GM18907 (cell line): ENCODE measurements at regions not wholly inside any gene's neighbourhood (a gene's known extent, or its start where the extent isn't known, plus 50 kb on each side); places are given as distances from the start of the nearest gene placed in this dataset.
A peak's percentile ranks its signal among the peaks of the same experiment; 100 is the strongest.
"Not testable (repeated sequence)": the region's sequence is repeated elsewhere in the genome, so short reads cannot be mapped to it uniquely, and the experiment has no call there.

Experiments
- ATAC-seq: cut with Tn5 transposase; IDR thresholded peaks from one replicate; pipeline ENCODE4 v1.9.1; 2021; ENCODE audit warnings: mild to moderate bottlenecking, moderate library complexity; ENCODE audit not compliant: unreplicated experiment

DNA sequence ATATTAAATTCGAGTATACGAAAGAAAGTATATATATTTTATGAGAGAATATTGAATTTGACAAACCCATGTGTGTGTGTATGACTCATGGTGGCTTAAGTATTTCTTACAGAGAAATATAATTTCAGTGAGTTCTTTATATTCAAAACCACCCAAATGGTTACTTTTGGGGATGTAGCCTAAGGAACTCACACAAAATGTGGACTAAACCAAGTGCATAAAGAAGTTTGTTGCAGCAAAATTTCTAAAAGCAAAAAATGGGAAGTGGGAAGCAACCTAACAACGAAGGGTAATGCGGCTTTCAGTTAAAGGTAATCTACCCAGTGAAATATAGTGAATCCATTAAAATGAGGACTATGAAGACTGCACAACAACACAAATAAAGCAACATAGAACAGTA lies 277.1 kb downstream of the EDEM1 start:
- no peak for ATAC-seq

GRCh38 chr3:5465183-5465582 lies 277.7 kb downstream of the EDEM1 start:
- no peak for ATAC-seq

DNA sequence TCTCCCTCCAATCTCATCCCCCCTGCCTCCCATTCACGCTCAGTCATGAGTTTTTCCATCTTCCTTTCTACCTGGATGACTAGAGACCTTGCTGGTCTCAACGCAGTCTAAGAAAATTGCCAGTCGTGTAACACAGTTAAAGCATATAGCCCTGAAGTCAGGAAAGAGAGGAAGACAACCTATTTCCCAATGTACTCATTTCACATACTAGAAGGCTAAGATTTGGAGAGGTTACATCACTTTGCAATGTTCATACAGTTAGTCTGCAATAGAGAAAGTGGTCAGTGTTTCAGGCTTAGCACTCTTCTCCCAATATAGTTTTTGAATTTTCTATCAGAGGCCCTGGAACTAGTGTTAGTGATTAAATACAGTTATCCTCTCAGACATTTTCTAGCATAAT lies 278.6 kb downstream of the EDEM1 start:
- no peak for ATAC-seq

- ATAC-seq: no peak
These were observed 279.2 kb downstream of the EDEM1 start for GRCh38 chr3:5466717-5467116.

- peak; percentile 64 for ATAC-seq
These were observed 286.0 kb downstream of the EDEM1 start for GRCh38 chr3:5473471-5473870.

- no peak for ATAC-seq
These were observed 288.9 kb downstream of the EDEM1 start for GRCh38 chr3:5476403-5476802.

GRCh38 chr3:5479229-5479799 lies 291.8 kb downstream of the EDEM1 start:
- no peak for ATAC-seq

- no peak for ATAC-seq
These were observed 292.7 kb downstream of the EDEM1 start for GRCh38 chr3:5480190-5480589.

- ATAC-seq: no peak
These were observed 297.9 kb downstream of the EDEM1 start for GRCh38 chr3:5485427-5485826.

- no peak for ATAC-seq
These were observed 301.3 kb downstream of the EDEM1 start for GRCh38 chr3:5488771-5489170.

DNA sequence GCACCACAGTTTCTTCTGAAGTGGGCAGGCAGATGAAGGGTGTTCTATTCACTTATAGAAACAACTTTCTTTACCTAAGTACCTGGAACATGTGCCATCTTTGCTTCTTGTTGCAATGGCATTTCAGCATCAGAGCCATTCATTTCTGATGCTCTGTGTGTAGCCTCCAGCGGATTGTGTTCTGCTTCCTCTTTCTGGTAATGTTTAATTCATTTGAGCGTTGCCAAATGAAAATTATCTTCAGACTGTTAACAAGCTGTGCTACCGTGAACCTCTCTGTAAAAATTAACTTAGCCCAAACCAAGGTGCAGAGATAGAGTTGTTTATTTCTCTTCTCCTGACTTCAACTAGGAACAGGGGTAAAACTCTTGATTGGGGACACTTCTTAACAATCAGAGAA lies 302.0 kb downstream of the EDEM1 start:
- peak; percentile 96 for ATAC-seq

- no peak for ATAC-seq
These were observed 307.5 kb downstream of the EDEM1 start for GRCh38 chr3:5494905-5495519.

DNA sequence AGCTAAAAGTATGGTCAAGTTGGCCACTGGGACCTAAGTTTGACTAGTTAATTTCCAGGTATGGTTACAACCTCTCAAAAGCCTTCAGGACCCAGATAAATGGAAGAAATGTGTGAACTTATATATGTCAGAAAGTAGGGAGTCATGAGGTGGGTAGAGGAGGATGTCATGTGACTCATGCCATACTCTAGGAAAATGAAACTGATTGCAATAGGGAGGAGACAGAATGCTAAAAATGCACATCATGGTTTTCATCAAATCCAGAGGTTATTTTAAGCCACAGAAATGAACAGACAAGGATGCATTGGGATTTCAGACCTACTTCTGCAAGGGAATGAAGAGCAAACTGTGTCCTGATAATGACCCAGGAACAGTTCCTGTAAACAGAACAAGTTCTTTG lies 310.0 kb downstream of the EDEM1 start:
- ATAC-seq: no peak

DNA sequence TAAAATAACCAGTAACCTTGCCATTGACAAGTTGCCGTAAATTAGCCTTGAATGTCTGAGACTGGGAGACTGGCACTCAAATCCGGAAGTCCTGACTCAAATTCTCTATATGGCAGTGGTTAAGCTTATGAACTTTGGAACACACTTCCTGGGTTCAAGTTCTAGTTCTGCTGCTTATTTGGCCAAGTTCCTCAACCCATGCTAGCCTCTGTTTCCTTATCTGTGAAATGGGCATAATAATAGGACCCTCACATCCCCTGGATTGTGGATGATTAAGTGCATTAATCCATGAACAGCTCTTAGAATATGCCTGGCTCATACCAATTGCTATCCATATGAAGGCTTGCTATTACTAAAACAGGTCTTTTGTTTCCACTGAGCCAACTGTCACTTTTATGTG lies 311.5 kb downstream of the EDEM1 start:
- ATAC-seq: peak; percentile 42

DNA sequence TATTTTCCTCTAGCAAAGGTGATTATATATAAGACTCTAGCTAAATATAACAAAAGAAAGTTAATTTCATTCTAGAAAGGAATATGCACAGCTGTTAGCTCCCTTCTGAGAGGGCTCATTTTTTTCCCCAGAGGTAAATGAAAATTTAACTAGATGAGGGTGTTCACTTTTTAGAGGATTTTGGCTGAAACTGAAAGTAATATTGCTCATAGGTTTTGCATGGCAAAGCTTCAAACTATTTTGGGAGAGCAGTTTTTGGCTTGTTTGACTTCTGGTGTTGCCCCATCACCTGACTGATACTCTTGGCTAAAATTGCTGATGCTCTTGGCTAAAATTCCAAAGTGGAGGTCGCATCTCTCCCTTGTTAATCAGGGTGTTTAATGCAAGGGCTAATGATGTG lies 311.9 kb downstream of the EDEM1 start:
- ATAC-seq: peak; percentile 94

DNA sequence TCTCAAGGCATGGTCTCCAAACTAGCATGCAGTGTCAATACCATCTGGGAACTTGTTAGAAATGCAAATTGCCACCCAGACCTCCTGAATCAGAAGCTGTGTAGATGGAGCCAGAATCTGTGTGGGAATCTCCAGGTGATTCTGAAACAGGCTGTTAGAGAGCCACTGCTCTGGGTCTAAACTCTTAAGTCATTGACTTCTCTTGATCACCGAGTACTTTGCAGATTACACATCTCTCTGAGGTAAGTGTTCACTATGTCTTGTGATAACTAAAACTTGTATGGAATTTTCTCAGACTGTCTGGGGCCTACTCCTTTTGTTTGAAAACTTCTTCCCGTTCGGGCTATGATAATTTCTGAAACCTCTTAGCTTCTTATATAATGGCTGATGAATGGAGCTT lies 315.6 kb downstream of the EDEM1 start:
- no peak for ATAC-seq

DNA sequence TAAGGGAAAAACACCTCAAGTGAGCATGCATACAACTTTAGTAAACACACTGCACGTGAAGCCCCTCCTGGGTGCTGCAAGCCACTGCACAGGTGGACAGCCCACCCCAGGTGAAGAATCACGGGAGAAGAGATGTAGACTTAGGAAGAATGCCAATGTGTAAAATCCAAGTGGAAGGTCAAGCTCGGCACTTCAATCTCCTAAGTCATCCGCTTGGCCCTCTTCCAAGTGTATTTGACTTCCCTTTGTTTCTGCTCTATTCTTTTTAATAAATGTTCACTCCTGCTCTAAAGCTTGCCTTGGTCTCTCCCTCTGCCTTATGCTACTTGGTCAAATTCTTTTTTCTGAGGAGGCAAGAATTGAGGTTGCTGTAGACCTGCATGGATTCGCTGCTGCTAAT lies 316.6 kb downstream of the EDEM1 start:
- ATAC-seq: no peak

DNA sequence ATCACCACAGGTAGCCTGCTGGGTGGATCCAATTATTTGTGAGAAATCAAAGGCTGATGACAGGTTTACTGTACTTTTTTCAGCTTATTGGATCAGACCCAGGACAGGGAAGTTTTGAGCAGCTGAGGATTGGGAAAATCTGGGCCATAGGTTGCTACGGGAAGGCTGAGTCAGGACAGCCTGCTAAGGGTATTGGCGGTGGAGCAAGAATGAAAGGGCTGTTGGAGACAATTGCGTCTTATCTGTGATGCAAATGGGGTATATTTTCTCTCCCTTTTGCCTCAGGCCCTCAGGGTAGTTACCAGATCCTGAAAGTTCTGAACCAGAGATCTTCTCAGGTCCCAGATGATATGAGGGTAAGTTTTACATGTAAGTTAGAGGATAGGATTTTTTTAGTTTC lies 317.7 kb downstream of the EDEM1 start:
- no peak for ATAC-seq

GRCh38 chr3:5505997-5506396 lies 318.5 kb downstream of the EDEM1 start:
- no peak for ATAC-seq

DNA sequence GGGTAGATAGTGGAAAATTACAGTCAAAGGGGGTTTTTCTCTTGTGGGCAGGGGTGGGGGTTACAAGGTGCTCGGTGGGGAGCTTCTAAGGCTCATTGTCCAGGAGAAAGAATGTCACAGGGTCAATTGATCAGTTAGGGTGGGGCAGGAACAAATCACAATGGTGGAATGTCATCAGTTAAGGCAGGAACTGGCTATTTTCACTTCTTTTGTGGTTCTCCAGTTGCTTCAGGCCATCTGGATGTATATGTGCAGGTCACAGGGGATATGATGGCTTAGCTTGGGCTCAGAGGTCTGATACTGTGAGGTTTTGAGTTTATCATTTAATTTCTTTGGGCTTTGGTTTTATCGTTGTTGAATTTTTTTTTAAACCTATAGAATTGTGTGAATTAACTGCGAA lies 321.4 kb downstream of the EDEM1 start:
- ATAC-seq: not testable (repeated sequence)

GRCh38 chr3:5510300-5510699 lies 322.8 kb downstream of the EDEM1 start:
- ATAC-seq: no peak

DNA sequence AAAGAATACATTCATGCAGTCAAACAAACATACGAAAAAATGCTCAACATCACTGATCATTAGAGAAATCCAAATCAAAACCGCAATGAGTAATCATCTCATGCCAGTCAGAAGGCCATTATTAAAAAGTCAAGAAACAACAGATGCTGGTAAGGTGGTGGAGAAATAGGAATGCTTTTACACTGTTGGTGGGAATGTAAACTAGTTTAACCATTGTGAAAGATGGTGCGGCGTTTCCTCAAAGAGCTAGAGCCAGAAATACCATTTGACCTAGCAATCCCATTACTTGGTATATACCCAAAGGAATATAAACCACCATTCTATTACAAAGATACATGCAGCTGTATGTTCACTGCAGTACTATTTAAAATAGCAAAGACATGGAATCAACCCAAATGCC lies 330.4 kb downstream of the EDEM1 start:
- ATAC-seq: no peak

- no peak for ATAC-seq
These were observed 332.7 kb downstream of the EDEM1 start for GRCh38 chr3:5520237-5520636.
